GM21528 (cell line): ENCODE measurements at regions not wholly inside any gene's neighbourhood (a gene's known extent, or its start where the extent isn't known, plus 50 kb on each side); places are given as distances from the start of the nearest gene placed in this dataset.

ENCODE experiments used
- ATAC-seq: cut with Tn5 transposase; IDR thresholded peaks from one replicate; pipeline ENCODE4 v1.9.1; 2021; ENCODE audit warnings: mild to moderate bottlenecking, moderate library complexity; ENCODE audit not compliant: unreplicated experiment, low FRiP score

- no peak for ATAC-seq
Observed at GRCh38 chrX:20410540-20410939, 143.8 kb upstream of the RPS6KA3 start.

GRCh38 chrX:20409991-20410390 lies 143.3 kb upstream of the RPS6KA3 start:
- ATAC-seq = no peak

GRCh38 chrX:20402956-20403355 lies 136.2 kb upstream of the RPS6KA3 start:
- ATAC-seq = no peak

- ATAC-seq = no peak
Observed at GRCh38 chrX:20399728-20400414, 133.2 kb upstream of the RPS6KA3 start.

- ATAC-seq = no peak
Observed at GRCh38 chrX:20397587-20397986, 130.9 kb upstream of the RPS6KA3 start.

GRCh38 chrX:20394451-20394850 lies 127.7 kb upstream of the RPS6KA3 start:
- ATAC-seq = no peak

GRCh38 chrX:20393944-20394343 lies 127.2 kb upstream of the RPS6KA3 start:
- no peak for ATAC-seq

GRCh38 chrX:20388594-20388993 lies 121.9 kb upstream of the RPS6KA3 start:
- ATAC-seq = no peak

- ATAC-seq = no peak
Observed at GRCh38 chrX:20383477-20383876, 116.8 kb upstream of the RPS6KA3 start.

GRCh38 chrX:20382518-20383297 lies 116.0 kb upstream of the RPS6KA3 start:
- peak; percentile 63 for ATAC-seq

GRCh38 chrX:20382082-20382481 lies 115.4 kb upstream of the RPS6KA3 start:
- no peak for ATAC-seq

- ATAC-seq = no peak
Observed at GRCh38 chrX:20378233-20378920, 111.7 kb upstream of the RPS6KA3 start.

- no peak for ATAC-seq
Observed at GRCh38 chrX:20374900-20375438, 108.3 kb upstream of the RPS6KA3 start.

- ATAC-seq = no peak
Observed at GRCh38 chrX:20374450-20374849, 107.7 kb upstream of the RPS6KA3 start.

GRCh38 chrX:20373063-20373462 lies 106.4 kb upstream of the RPS6KA3 start:
- ATAC-seq = no peak

- ATAC-seq = no peak
Observed at GRCh38 chrX:20372533-20372932, 105.8 kb upstream of the RPS6KA3 start.

- ATAC-seq = no peak
Observed at GRCh38 chrX:20369468-20369867, 102.8 kb upstream of the RPS6KA3 start.

- no peak for ATAC-seq
Observed at GRCh38 chrX:20364238-20364637, 97.5 kb upstream of the RPS6KA3 start.

GRCh38 chrX:20363275-20363674 lies 96.6 kb upstream of the RPS6KA3 start:
- no peak for ATAC-seq

- ATAC-seq = no peak
Observed at GRCh38 chrX:20362268-20363267, 95.9 kb upstream of the RPS6KA3 start.
